ENCODE measurements at regions not wholly inside any gene's neighbourhood (a gene's known extent, or its start where the extent isn't known, plus 50 kb on each side); places are given as distances from the start of the nearest gene placed in this dataset.

- TF ChIP-seq EP300 (IDR thresholded peaks at IDR 0.05), result no peak
- no peak for TF ChIP-seq CTCF (IDR thresholded peaks at IDR 0.05)
- TF ChIP-seq POLR2A (IDR thresholded peaks at IDR 0.05; ENCODE audit: low read depth), result no peak
These were observed 284.7 kb upstream of the MAP3K1 start for GRCh38 chr5:56530626-56531138.
